SJSA1 (cell line): ENCODE measurements at regions not wholly inside any gene's neighbourhood (a gene's known extent, or its start where the extent isn't known, plus 50 kb on each side); places are given as distances from the start of the nearest gene placed in this dataset.

Source experiments
- DNase-seq, 2 experiments: peaks; one replicate each; pipeline ENCODE4 v3.0.0-alpha.2; 2015 to 2020; ENCODE audit warnings: low spot score in 2 of 2, low read depth in 1 of 2
- H3K27ac ChIP-seq: fragments of 250-450 bp; sonication (Bioruptor Pico); 2 replicates; pipeline ENCODE4 v1.5.1; 2020; ENCODE audit warnings: mild to moderate bottlenecking, moderate library complexity
- H3K27me3 ChIP-seq: fragments of 250-450 bp; sonication (Bioruptor Pico); replicated peaks from 2 replicates; pipeline ENCODE4 v1.5.1; 2020; ENCODE audit warnings: mild to moderate bottlenecking, moderate library complexity
- H3K36me3 ChIP-seq: fragments of 250-450 bp; sonication (Bioruptor Pico); 2 replicates; pipeline ENCODE4 v1.5.1; 2020; ENCODE audit warnings: mild to moderate bottlenecking
- H3K4me1 ChIP-seq: fragments of 250-450 bp; sonication (Bioruptor Pico); replicated peaks from 2 replicates; pipeline ENCODE4 v1.6.1; 2021; ENCODE audit warnings: mild to moderate bottlenecking
- H3K4me3 ChIP-seq: fragments of 250-450 bp; sonication (Bioruptor Pico); 2 replicates; pipeline ENCODE4 v1.5.1; 2020; ENCODE audit warnings: mild to moderate bottlenecking
- H3K9me3 ChIP-seq: fragments of 250-450 bp; sonication (Bioruptor Pico); replicated peaks from 2 replicates; pipeline ENCODE4 v1.5.1; 2020; ENCODE audit warnings: mild to moderate bottlenecking

- no peak for DNase-seq
Measured at GRCh38 chr1:73824065-73824464, 373.9 kb downstream of the LRRIQ3 start.

GRCh38 chr1:73821520-73821919 is 376.5 kb downstream of the LRRIQ3 start:
- Histone ChIP-seq H3K27ac (no peak overlapping the region), H3K27me3 (no peaks in the 10 kb centered on the region), H3K4me3 (no peak overlapping the region), H3K4me1 (no peaks in the 10 kb centered on the region), H3K36me3 (no peaks in the 10 kb centered on the region), H3K9me3 (no peaks in the 10 kb centered on the region)
- DNase-seq, result no peak

More at GRCh38 chr1:73824065-73824464, 373.9 kb downstream of the LRRIQ3 start:
- Histone ChIP-seq H3K27me3 (no peaks in the 10 kb centered on the region), H3K9me3 (no peaks in the 10 kb centered on the region), H3K4me3 (no peak overlapping the region), H3K36me3 (no peaks in the 10 kb centered on the region), H3K27ac (no peak overlapping the region), H3K4me1 (no peaks in the 10 kb centered on the region)

- Histone ChIP-seq H3K9me3 (no peaks in the 10 kb centered on the region), H3K4me3 (no peak overlapping the region), H3K4me1 (no peaks in the 10 kb centered on the region), H3K27ac (no peak overlapping the region), H3K27me3 (no peaks in the 10 kb centered on the region), H3K36me3 (no peaks in the 10 kb centered on the region)
- no peak for DNase-seq
Measured at GRCh38 chr1:73820843-73821242, 377.1 kb downstream of the LRRIQ3 start.

- Histone ChIP-seq H3K36me3 (no peaks in the 10 kb centered on the region), H3K4me3 (no peak overlapping the region), H3K27ac (no peak overlapping the region), H3K4me1 (no peaks in the 10 kb centered on the region), H3K27me3 (no peaks in the 10 kb centered on the region), H3K9me3 (no peaks in the 10 kb centered on the region)
- no peak for DNase-seq
Measured at GRCh38 chr1:73813716-73814115, 384.3 kb downstream of the LRRIQ3 start.

- no peaks in the 10 kb centered on the region for H3K4me1 ChIP-seq
- H3K27me3 ChIP-seq, result no peaks in the 10 kb centered on the region
- H3K36me3 ChIP-seq, result no peaks in the 10 kb centered on the region
- H3K27ac ChIP-seq, result no peak overlapping the region
- no peak overlapping the region for H3K4me3 ChIP-seq
- H3K9me3 ChIP-seq, result no peaks in the 10 kb centered on the region
- no peak for DNase-seq
Measured at GRCh38 chr1:73813236-73813635, 384.7 kb downstream of the LRRIQ3 start.

GRCh38 chr1:73811798-73812197 is 386.2 kb downstream of the LRRIQ3 start:
- H3K36me3 ChIP-seq, result no peaks in the 10 kb centered on the region
- no peak for DNase-seq
- H3K9me3 ChIP-seq, result no peaks in the 10 kb centered on the region
- no peaks in the 10 kb centered on the region for H3K4me1 ChIP-seq
- no peak overlapping the region for H3K4me3 ChIP-seq
- no peak overlapping the region for H3K27ac ChIP-seq
- no peaks in the 10 kb centered on the region for H3K27me3 ChIP-seq

- H3K4me1 ChIP-seq, result no peaks in the 10 kb centered on the region
- no peak overlapping the region for H3K4me3 ChIP-seq
- DNase-seq, result no peak
- H3K9me3 ChIP-seq, result no peaks in the 10 kb centered on the region
- no peak overlapping the region for H3K27ac ChIP-seq
- H3K27me3 ChIP-seq, result no peaks in the 10 kb centered on the region
- H3K36me3 ChIP-seq, result no peaks in the 10 kb centered on the region
Measured at GRCh38 chr1:73804935-73805334, 393.0 kb downstream of the LRRIQ3 start.

GRCh38 chr1:73803380-73803779 is 394.6 kb downstream of the LRRIQ3 start:
- no peaks in the 10 kb centered on the region for H3K9me3 ChIP-seq
- DNase-seq, result no peak
- H3K4me1 ChIP-seq, result no peaks in the 10 kb centered on the region
- H3K27me3 ChIP-seq, result no peaks in the 10 kb centered on the region
- H3K36me3 ChIP-seq, result no peaks in the 10 kb centered on the region
- H3K27ac ChIP-seq, result no peak overlapping the region
- no peak overlapping the region for H3K4me3 ChIP-seq

- Histone ChIP-seq H3K4me1 (no peaks in the 10 kb centered on the region), H3K27me3 (no peaks in the 10 kb centered on the region), H3K4me3 (no peak overlapping the region), H3K36me3 (no peaks in the 10 kb centered on the region), H3K9me3 (no peaks in the 10 kb centered on the region), H3K27ac (no peak overlapping the region)
- no peak for DNase-seq
Measured at GRCh38 chr1:73801912-73802429, 396.0 kb downstream of the LRRIQ3 start.

- no peak overlapping the region for H3K4me3 ChIP-seq
Measured at GRCh38 chr1:73800376-73800775, 397.6 kb downstream of the LRRIQ3 start.

GRCh38 chr1:73789965-73790364 is 408.0 kb downstream of the LRRIQ3 start:
- Histone ChIP-seq H3K9me3 (no peaks in the 10 kb centered on the region), H3K4me1 (no peaks in the 10 kb centered on the region)
- DNase-seq, result no peak

More at GRCh38 chr1:73800376-73800775, 397.6 kb downstream of the LRRIQ3 start:
- DNase-seq, result no peak
- no peak overlapping the region for H3K27ac ChIP-seq
- H3K36me3 ChIP-seq, result no peaks in the 10 kb centered on the region
- H3K4me1 ChIP-seq, result no peaks in the 10 kb centered on the region
- no peaks in the 10 kb centered on the region for H3K9me3 ChIP-seq
- no peaks in the 10 kb centered on the region for H3K27me3 ChIP-seq

GRCh38 chr1:73784026-73784425 is 413.9 kb downstream of the LRRIQ3 start:
- no peak overlapping the region for H3K4me3 ChIP-seq
- no peak for DNase-seq
- no peaks in the 10 kb centered on the region for H3K36me3 ChIP-seq
- H3K4me1 ChIP-seq, result no peaks in the 10 kb centered on the region
- H3K9me3 ChIP-seq, result no peaks in the 10 kb centered on the region
- no peaks in the 10 kb centered on the region for H3K27me3 ChIP-seq
- H3K27ac ChIP-seq, result no peak overlapping the region

More at GRCh38 chr1:73789965-73790364, 408.0 kb downstream of the LRRIQ3 start:
- Histone ChIP-seq H3K4me3 (no peak overlapping the region), H3K27ac (no peak overlapping the region), H3K36me3 (no peaks in the 10 kb centered on the region), H3K27me3 (no peaks in the 10 kb centered on the region)

GRCh38 chr1:73783352-73783751 is 414.6 kb downstream of the LRRIQ3 start:
- H3K9me3 ChIP-seq, result no peaks in the 10 kb centered on the region
- no peak overlapping the region for H3K4me3 ChIP-seq
- no peaks in the 10 kb centered on the region for H3K27me3 ChIP-seq
- H3K27ac ChIP-seq, result no peak overlapping the region
- H3K4me1 ChIP-seq, result no peaks in the 10 kb centered on the region
- no peaks in the 10 kb centered on the region for H3K36me3 ChIP-seq
- no peak for DNase-seq

GRCh38 chr1:73782901-73783300 is 415.1 kb downstream of the LRRIQ3 start:
- no peaks in the 10 kb centered on the region for H3K9me3 ChIP-seq
- H3K4me3 ChIP-seq, result no peak overlapping the region
- H3K27ac ChIP-seq, result no peak overlapping the region
- H3K4me1 ChIP-seq, result no peaks in the 10 kb centered on the region
- H3K27me3 ChIP-seq, result no peaks in the 10 kb centered on the region
- no peak for DNase-seq
- no peaks in the 10 kb centered on the region for H3K36me3 ChIP-seq

GRCh38 chr1:73781251-73781650 is 416.7 kb downstream of the LRRIQ3 start:
- DNase-seq, result no peak
- H3K9me3 ChIP-seq, result no peaks in the 10 kb centered on the region
- H3K4me3 ChIP-seq, result no peak overlapping the region
- H3K4me1 ChIP-seq, result no peaks in the 10 kb centered on the region
- H3K27me3 ChIP-seq, result no peaks in the 10 kb centered on the region
- H3K27ac ChIP-seq, result no peak overlapping the region
- no peaks in the 10 kb centered on the region for H3K36me3 ChIP-seq
